Effector CD4-positive, alpha-beta T cell (primary cell): ENCODE measurements at regions not wholly inside any gene's neighbourhood (a gene's known extent, or its start where the extent isn't known, plus 50 kb on each side); places are given as distances from the start of the nearest gene placed in this dataset.
"Not testable (repeated sequence)": the region's sequence is repeated elsewhere in the genome, so short reads cannot be mapped to it uniquely, and the experiment has no call there.

Experiments used
- DNase-seq: peaks from one replicate; pipeline ENCODE4 v3.0.0-alpha.2; 2020

DNA sequence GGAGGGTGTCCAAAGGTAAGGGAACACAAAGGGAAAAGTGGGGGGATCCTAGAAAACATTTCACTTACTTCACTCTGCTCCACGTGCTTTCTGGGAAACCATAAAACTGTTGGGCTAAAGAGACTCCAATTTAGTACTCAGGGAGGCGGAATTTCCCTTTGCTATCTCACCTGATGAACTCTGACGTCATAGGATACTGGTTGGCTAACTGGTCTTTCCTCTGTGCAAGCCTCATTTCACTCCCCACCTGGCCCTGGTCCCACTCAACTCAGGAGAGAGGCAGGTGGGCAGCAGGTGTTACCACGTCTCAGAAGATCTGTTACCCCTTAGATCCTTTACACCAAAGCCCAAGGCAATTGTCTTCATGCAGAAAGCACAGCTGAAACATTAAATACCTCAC, 51.8 kb upstream of the PMAIP1 start:
- no peak for DNase-seq

DNA sequence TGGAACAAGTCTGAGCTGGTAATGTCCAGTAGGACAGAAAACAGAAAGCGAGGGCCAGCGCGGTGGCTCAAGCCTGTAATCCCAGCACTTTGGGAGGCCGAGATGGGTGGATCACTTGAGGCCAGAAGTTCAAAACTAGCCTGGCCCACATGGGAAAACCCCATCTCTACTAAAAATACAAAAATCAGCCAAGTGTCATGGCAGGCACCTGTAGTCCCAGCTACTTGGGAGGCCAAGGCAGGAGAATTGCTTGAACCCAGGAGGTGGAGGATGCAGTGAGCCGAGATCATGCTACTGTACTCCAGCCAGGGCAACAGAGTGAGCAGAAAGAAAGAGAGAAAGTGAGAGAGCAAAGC, 52.3 kb upstream of the PMAIP1 start:
- DNase-seq, result not testable (repeated sequence)

DNA sequence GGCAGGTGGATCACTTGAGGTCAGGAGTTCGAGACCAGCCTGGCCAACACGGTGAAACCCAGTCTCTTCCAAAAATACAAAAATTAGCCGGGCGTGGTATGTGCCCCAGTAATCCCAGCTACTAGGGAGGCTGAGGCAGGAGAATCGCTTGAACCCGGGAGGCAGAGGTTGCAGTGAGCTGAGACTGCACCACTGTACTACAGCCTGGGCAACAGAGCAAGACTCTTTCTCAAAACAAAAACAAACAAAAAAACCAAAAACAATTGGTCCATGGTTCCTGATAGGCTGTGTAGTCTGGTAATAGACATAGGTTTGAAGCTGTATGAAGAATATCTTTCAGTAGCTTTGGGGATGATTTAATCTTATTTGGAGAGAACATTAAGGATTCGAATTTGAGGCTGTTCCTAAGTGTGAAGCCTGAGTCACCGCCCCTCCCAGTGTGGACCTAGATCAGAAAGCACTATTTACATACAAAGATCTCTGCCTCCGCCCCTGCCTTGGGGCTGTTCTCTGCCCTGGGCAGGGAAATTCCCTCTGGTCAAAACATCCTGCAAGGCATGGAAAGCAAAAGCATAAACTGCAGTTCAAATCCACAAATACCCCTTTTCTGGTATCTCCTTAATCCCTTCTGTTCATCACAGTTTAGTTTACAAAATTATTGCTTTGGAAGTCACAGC, 52.8 kb upstream of the PMAIP1 start:
- DNase-seq, result no peak

DNA sequence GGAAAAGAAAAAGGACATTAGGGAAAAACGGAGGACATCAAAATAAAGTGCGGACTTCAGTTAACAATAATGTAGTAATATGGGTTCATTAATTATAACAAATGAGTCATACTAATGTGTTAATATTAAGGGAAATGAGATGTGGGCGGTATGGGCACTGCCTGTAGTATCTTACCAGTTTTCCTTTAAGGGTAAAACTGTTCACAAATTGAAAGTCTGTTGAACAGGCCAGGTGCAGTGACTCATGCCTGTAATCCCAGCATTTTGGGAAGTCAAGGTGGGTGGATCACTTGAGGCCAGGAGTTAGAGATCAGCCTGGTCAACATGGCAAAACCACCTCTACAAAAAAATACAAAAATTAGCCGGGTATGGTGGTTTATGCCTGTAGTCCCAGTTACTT, 56.8 kb upstream of the PMAIP1 start:
- no peak for DNase-seq

DNA sequence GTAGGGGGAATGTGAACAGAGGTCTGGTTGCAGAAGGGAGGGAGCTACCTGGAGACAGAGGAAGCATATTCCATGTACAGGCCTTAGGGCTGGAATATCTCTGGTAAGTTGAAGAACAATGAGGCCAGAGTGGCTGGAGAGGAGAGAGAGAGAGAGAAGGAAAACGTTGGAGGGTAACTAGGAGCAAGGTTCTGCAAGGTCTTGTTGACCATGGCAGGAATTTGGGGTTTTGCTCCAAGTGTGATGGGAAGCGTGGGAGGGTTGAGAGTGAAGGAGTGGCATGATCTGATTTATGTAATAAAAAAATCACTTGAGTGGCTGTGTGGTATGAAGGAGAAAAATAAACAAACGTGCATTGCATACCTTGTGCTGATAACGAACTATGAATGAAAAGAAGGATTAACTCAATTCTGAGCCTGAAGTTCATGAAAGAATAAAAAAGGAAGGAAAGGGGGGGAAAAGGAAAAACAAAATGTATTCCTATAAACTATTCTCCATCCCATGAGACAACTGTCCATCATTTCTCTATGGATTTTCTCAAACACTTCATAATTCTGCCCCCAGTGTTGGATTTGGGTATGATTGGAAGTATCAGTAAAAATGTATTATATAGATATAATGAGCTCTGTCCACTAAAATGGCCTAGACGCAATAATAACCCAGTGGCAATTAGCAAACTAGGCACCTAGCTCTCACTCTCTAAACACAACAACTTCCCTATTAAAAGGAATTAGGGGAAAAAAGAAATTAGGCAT, 59.7 kb upstream of the PMAIP1 start:
- no peak for DNase-seq

DNA sequence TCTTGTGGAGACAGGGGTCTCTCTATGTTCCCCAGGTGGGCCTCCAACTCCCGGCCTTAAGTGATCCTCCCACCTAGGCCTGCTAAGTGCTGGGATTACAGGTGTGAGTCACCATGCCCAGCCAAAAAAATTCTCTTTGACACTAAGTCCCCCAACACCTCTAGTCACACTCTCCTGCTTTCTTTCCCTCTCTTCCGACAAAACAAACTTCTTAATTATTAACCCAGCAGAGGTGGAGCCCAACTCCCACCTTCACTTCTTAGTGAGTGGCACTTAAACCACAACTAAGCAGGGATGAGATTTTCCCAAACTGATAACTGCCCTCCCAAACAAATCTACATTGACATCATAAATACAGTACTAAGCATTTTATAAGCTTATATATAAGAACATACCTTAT, 60.5 kb upstream of the PMAIP1 start:
- no peak for DNase-seq

DNA sequence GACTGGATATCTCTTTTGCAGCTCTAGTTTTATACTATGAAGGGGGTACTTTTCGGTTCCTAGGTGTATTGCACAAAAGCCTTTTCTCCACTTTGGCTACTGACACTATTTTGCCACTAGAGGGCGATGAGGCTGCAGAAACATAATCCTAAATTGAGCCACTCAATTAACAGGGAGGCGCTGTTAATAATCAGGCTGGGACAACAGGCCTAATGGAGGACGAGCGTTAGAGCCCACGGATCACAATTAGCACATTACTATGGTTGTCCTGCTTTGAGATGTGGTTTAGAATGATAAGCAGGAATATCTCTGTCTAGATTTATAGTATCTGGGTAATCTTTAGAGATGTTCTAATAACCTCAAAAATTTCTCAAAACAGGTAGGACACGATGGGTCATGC, 62.2 kb upstream of the PMAIP1 start:
- DNase-seq, result peak; percentile 10

DNA sequence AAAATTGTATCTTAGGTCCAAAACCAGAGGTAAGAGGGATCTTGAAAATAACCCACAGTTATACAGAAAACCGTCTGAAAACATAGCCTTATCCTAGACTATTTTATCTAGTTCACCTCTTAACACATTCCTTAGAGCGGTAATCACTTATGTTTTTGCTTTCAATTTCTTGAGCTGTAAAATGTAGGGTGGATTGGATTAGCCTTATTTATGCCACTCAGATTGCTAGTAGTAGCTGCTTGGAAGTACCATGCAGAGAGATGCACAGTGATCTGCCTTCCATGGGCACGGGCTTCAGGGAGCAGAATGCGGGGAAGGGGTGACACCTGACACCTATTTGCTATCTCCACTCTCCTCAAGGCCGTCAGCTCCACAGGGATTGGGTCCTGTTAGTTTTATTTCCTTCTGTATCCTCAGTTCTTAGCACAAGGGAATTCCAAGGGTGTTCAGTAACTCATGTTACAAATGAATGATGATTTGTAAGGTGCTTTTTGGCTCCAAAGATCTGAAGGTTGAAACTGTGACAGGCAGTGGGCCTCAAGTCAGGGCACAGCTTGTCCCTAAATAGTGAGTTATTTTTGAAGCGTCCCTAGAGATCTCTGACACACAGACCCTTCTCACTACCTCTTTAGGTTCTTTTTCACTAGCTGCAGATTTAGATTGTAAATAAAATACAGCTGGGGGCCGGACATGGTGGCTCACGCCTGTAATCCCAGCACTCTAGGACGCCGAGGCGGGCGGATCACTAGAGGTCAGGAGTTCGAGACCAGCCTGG, 64.0 kb upstream of the PMAIP1 start:
- no peak for DNase-seq

DNA sequence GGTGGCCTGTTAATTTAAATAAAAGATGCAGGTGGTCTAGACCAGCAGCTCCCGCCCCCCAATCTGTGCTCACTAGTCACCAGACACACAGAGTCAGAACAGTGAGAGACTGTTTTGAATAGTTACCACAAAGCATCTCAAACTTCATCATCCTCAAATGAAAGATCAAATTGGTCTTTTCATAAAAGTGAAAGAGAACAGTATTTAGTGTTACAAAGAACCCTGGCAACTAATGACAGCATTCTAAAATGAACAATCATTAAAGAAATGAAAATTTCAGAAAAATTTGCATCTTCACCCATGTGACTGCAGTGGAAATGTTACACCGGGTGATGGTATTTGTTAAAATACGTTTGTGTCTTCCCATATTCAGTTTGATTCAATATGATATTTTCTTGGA, 65.5 kb upstream of the PMAIP1 start:
- DNase-seq, result no peak

DNA sequence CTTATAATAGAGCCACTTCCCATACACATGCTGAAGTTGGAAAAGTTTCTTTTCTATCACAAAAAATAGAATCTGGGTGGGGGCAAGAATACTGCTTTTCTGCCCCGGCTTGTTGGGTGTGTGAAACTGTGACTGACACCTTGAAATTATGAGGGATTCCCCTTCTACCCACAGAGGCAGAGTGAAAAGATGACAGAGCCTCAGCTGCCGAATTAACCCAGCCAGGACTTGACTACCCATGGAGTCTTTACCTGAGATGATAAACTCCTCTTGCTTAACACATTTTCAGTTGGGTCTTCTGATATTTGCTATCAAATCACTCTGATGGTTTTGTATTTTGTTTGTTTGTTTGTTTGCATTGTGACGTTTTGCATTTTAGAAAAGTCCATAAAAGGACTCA, 66.0 kb upstream of the PMAIP1 start:
- DNase-seq, result no peak

DNA sequence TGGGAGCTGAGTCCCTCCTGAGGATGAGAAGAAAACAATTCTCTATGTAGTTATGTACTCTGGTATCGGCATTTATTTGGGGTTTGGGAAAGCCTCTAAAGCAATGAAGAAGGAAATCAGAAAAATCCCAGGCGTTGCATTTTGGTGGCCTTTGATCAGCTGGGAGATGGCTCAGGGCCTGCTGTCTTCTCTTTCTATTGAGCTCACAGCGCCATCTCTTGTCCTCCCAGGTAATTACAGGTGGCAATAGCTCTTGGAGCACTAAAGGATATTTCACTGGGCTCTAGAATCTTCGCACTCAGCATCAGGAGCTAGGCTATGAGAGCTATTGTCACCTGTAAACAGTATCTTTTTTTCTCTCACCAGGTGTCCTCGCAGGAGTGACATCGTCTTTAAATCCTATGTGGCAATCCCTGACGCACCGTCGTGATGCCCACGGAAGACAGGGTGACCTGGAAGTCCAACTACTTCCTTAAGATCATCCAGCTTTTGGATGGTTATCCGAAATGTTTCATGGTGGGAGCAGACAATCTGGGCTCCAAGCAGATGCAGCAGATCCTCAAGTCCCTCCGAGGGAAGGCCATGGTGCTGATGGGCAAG, 76.1 kb upstream of the PMAIP1 start:
- no peak for DNase-seq

DNA sequence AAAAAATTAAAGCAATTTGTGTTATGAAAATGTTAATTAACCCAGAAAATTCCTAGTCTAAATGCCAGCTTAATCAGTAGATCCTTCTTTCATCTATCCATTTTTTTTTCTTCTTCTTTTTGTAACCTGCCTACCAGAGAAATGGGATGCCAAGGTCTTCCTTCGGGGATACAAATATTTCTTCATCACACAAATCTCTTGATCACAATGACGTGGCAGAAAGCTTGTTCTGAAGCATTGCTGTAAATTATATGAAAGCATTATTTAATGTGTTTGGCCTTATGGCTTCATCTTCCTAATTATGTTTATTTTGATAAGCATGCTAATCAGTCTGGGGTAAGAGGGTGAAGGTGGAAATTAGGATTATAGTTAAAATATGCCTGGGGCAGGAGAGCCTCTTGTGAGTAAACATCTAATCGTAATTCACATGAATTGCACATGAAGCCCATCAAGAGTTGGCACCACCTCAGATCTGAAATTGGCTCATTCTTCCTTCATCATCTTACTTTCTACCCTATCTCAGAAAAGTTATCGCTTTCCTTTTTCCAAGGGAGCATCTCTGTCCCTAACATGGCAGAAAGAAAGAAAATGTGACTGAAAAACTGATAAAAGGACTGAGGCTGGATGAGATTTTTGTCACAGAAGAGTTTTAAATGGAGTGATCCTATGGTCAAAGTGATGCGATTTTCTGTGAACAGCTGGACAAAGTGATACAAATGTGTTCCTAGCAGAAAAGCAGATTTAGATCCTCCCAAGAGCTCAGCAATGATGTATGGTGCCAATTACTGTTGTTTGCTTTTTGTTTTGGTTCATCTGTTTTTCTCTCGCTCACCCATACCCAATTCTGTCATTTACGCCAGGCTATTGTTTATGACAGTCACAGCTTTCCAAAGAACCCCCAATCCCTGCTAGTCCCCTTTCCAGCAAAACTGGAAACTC, 76.9 kb upstream of the PMAIP1 start:
- DNase-seq, result no peak

DNA sequence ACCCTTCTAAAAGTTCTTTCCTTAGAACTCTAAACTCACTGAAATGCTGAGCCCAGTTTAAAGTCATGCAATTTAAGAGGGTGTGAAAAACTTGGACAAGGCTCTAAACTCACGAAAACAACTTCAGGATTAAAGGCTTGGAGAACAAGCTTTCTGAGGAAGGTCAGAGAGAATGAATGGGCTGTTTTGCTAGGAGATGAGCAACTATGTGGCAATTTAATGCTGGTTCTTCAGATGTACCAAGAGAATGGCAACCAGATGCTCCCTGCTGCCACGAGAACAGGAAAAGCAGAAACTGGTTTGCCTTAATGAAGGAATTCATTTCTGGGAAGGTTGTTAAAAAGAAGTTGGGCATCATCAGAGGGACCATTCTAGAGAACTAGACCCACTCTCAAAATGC, 77.8 kb upstream of the PMAIP1 start:
- no peak for DNase-seq

DNA sequence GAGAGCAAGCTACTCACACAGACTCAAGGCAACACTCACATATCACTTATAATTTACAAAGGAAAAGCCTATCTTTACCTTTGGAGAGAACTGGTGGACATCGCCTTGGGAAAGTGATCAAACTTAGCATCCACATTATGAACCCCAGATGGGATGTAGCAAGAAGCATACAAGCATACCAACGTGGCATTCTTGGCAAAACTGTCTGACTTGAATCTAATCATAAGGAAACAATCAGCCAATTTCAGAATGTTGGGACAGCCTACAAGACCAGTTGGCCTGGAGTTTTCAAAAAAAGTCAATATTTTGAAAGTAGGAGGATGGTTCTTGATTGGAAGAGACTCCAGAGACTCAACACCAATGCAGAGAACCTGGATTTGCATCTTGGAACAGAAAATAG, 79.1 kb upstream of the PMAIP1 start:
- DNase-seq, result no peak

DNA sequence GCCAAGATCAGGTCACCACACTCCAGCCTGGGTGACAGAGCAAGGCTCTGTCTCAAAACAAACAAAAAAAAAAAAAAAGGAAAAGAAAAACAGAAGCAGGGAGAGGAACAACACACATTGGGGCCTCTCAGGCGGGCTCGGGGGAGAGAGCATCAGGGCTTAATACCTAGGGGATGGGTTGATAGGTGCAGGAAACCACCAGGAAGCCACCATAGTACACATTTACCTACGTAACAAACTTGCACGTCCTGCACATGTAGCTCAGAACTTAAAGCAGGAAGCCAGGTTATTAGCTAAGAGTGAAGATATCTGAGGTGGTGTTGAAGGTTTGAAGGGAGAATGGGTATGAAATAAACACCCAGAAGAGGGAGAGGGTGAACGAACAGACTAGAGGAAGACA, 81.0 kb upstream of the PMAIP1 start:
- no peak for DNase-seq

DNA sequence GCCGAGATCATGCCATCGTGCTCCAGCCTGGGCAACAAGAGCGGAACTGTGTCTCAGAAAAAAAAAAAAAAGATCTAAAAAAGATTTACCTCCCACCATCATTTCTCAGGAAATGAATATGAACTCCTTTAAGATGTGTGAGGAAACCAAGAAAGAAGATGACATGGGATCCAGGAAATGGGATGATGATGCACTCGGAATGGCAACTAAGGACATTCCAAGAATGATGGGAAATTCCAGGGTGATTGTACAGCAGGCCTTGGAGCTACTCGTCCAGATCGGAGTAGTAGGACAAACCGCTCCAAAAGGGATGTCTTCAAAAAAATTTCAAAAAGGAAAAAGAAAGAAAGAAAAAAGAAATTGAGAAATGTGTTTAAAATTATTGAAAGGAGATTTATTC, 84.9 kb upstream of the PMAIP1 start:
- DNase-seq, result no peak

DNA sequence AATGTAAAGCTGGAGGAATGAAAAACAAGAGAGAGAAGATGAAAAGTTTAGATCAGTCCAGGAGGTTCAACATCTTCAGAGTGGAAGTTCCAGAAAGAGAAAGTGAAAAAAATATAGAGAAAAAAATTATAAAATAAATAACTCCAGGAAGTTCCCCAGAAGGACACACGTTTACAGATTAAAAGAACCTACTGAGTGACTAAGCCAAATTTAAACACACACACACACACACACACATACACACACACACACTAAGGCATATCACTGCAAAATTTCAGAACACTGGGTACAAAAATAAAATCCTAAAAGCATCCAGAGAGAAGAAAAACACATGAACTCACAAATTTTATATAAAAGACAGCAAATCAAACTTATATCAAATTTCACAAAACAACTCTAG, 85.9 kb upstream of the PMAIP1 start:
- no peak for DNase-seq

DNA sequence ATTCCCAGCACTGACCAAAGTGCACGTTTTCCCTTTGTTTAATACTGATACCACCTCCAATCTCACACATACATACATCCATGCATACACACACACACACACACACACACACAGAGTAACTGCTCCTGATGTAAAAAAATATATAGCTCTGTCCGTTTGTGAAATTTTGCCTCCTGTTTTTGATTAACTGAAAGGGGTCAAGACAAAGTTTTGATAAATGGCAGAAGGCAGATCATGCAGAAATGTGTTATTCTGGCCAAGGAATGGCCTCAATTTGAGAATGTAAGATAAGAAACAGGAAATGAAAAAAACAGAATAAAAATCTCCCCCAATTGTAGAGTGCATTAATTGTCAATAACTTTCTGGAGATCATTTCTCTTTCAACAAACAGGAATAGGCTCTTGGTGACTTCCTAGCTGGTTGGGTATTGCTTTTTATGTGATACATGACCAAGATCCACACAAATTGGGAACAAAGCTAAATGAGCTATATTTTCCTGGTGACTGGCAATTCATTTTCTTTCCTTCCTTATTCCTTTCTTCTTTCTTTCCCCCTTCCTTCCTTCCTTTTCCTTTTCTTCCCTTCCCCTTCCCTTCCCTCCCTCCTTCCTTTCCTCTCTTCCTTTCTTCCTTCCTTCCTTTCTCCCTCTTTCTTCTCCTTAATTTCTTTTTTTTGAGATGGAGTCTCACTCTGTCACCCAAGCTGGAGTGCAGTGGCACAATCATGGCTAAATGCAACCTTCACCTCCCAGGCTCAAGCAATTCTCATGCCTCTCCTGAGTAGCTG, 88.9 kb upstream of the PMAIP1 start:
- DNase-seq, result no peak

DNA sequence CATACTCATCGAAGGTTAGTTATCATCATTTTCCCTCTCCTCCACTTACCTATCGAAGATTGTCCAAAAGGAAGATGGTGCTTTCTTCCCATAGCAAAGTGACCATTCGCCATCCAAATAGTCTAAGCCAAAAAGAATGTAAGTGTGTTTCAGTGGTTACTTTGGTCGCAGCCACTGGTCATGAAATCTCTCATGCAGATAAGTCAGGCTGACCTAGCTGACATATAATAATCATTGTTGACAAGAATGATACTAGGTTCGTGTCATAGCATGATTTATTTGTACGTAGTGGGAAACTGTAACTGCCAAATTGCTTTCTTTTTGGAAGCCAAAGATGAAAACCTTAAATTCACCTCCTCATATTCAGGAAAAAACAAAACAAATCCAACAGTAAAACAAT, 89.6 kb upstream of the PMAIP1 start:
- DNase-seq, result no peak

DNA sequence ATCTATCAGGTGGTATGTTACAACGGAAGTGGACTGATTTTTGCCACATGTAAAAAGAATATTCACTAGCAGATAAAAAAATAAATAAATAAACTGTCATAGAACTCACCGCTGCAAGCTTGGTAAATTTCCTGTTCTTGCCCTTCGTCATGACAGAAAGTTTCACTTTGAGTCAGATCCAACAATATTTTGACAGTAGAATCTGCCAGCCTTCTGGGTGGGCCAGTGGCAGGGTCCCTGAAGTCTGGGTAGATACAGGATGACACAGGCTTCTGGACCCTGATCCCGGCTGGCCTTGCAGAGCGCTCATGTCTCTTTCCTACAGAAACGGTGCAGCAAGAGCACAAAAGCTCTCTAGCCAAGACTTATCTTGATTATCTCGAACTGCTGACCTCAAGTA, 97.8 kb upstream of the PMAIP1 start:
- DNase-seq, result no peak

DNA sequence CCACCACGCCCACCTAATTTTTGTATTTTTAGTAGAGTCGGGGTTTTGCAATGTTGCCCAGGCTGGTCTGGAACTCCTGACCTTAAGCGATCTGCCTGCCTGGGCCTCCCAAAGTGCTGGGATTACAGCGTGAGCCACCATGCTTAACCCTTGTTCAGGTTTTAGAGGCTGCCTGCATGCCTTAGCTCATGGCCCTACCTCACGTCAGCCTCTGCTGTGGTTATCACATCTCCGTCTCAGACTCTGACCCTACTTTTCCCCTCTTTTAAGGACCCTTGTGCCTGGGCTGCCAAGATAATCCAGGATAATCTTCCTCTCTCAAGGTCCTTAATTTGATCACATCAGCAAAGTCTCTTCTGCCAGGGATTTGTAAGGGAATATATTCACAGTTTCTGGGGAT, 98.2 kb upstream of the PMAIP1 start:
- DNase-seq, result no peak

DNA sequence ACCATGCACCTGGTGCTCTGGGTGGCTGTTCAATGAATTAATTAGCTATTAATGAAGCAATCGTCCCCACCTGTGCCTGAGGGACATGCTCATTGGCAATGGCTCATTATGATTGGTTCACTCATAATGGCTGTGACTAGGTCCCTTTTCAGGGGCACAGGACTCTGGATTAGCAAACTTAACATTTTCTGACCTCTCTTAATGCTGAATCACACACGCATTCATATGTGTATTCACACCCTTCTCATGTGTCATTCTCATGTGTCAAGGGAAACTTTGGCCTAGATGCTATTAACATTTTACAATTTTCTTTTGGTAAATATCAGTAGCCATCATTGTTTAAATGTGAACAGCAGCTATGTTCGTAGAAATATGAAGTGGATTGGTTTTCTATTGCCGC, 98.9 kb upstream of the PMAIP1 start:
- no peak for DNase-seq
